Hindlimb muscle (tissue), 1 donor: ENCODE measurements at regions not wholly inside any gene's neighbourhood (a gene's known extent, or its start where the extent isn't known, plus 50 kb on each side); places are given as distances from the start of the nearest gene placed in this dataset.
"Not testable (repeated sequence)": the region's sequence is repeated elsewhere in the genome, so short reads cannot be mapped to it uniquely, and the experiment has no call there.

ENCODE experiments used
- DNase-seq: peaks from one replicate; pipeline ENCODE4 v3.0.0-alpha.2; 2013

- no peak for DNase-seq
Measured at GRCh38 chr9:135277219-135278201, 190.0 kb downstream of the OLFM1 start.

GRCh38 chr9:135278586-135278985 is 191.1 kb downstream of the OLFM1 start:
- no peak for DNase-seq

GRCh38 chr9:135279385-135279784 is 191.9 kb downstream of the OLFM1 start:
- DNase-seq = no peak

GRCh38 chr9:135279834-135280393 is 192.4 kb downstream of the OLFM1 start:
- no peak for DNase-seq

- no peak for DNase-seq
Measured at GRCh38 chr9:135280666-135281065, 193.2 kb downstream of the OLFM1 start.

GRCh38 chr9:135281151-135281550 is 193.7 kb downstream of the OLFM1 start:
- DNase-seq = no peak

GRCh38 chr9:135281791-135282737 is 194.6 kb downstream of the OLFM1 start:
- DNase-seq = peak; percentile 57

GRCh38 chr9:135282808-135283207 is 195.3 kb downstream of the OLFM1 start:
- DNase-seq = no peak

- no peak for DNase-seq
Measured at GRCh38 chr9:135283671-135284070, 195.9 kb upstream of the PPP1R26 start.

GRCh38 chr9:135284386-135285134 is 195.0 kb upstream of the PPP1R26 start:
- no peak for DNase-seq

- DNase-seq = not testable (repeated sequence)
Measured at GRCh38 chr9:135286187-135286925, 193.2 kb upstream of the PPP1R26 start.

- no peak for DNase-seq
Measured at GRCh38 chr9:135286961-135287360, 192.6 kb upstream of the PPP1R26 start.

GRCh38 chr9:135287627-135288026 is 192.0 kb upstream of the PPP1R26 start:
- no peak for DNase-seq

- no peak for DNase-seq
Measured at GRCh38 chr9:135288054-135288453, 191.5 kb upstream of the PPP1R26 start.

GRCh38 chr9:135289081-135289491 is 190.5 kb upstream of the PPP1R26 start:
- DNase-seq = no peak

GRCh38 chr9:135290086-135290485 is 189.5 kb upstream of the PPP1R26 start:
- no peak for DNase-seq

GRCh38 chr9:135290566-135290965 is 189.0 kb upstream of the PPP1R26 start:
- DNase-seq = no peak

- DNase-seq = no peak
Measured at GRCh38 chr9:135291165-135291564, 188.4 kb upstream of the PPP1R26 start.

GRCh38 chr9:135294836-135295235 is 184.7 kb upstream of the PPP1R26 start:
- DNase-seq = no peak

- no peak for DNase-seq
Measured at GRCh38 chr9:135295551-135296300, 183.9 kb upstream of the PPP1R26 start.
